Lower leg skin (tissue), 4 donors: ENCODE measurements at regions not wholly inside any gene's neighbourhood (a gene's known extent, or its start where the extent isn't known, plus 50 kb on each side); places are given as distances from the start of the nearest gene placed in this dataset.

Source experiments
- DNase-seq, 2 donors: peaks; one replicate each; pipeline ENCODE4 v3.0.0-alpha.2; 2019; ENCODE audit warnings: low spot score in 2 of 2
- H3K4me3 ChIP-seq: fragments of 200-600 bp; sonication (generic); 2 replicates; pipeline ENCODE4 v1.5.1; 2017; ENCODE audit warnings: mild to moderate bottlenecking, low read depth; ENCODE audit not compliant: poor library complexity, severe bottlenecking
- CTCF ChIP-seq, 3 donors: fragments of 450-650 bp; IDR thresholded peaks; one replicate each; pipeline ENCODE4 v1.5.1; 2016; ENCODE audit warnings: antibody characterized with exemption in 3 of 3, mild to moderate bottlenecking in 3 of 3, moderate library complexity in 2 of 3
- POLR2A ChIP-seq, 2 donors: fragments of 450-650 bp; IDR thresholded peaks; one replicate each; pipeline ENCODE4 v1.6.1; 2016 to 2017; ENCODE audit warnings: antibody characterized with exemption in 2 of 2, mild to moderate bottlenecking in 1 of 2, moderate library complexity in 1 of 2
- whole genome bisulfite sequencing, 2 donors: methylation state at CpG; one replicate each; pipeline ENCODE4 v1.1.5; 2018; 5-methylcytosine and 5-hydroxymethylcytosine counted together
- intact Hi-C: fragments of 100-400 bp; cut with DNase I; formaldehyde crosslinking; loops from one replicate; pipeline ENCODE4 v1.15.0; 2023; ENCODE audit warnings: low total_unique reads

DNA sequence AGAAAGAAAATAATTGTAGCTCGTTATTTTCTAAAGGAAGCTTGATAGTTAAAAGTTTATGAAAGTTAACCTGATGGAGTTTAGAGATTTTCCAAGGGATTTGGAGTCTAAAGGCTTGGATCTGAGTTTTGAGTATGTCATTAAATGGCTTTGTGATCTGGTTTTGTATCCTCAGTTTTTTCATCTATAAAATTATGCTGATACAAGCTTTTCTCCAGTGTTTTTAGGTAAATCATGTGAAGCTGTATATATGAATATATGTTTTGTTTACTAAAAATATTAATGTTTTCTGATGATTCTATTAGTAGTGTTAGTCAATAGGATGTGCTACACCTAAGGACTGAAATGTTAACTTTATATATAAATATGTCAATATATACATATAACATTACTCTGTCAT is 727.8 kb downstream of the CDH11 start:
- no peak for TF ChIP-seq CTCF (IDR thresholded peaks at IDR 0.05)
- TF ChIP-seq POLR2A (IDR thresholded peaks at IDR 0.05) = no peak
- no peak for DNase-seq
- no peak overlapping the region for H3K4me3 ChIP-seq
- WGBS, 2 donors = 77 to 87% methylated on average over 1 of the region's 1 CpG
- intact Hi-C loops = no loop called here

DNA sequence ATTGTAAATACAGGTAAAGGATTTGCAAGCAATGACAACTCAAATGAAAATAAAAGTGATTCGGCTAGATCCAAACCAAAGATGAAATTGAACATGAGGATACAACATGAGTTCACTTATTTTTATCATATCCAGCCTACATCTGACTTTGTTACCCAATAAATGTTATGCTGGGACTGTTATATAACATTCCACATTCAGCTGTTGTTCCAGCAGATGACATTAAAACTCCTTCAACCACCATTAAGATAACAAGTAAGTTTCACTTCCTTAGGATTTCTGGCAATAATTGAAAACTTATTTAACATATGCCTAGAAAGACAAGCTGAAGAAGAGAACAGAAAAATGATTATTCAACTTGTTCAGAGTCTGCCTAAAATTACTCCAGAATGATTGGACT is 729.4 kb downstream of the CDH11 start:
- no peak for TF ChIP-seq POLR2A (IDR thresholded peaks at IDR 0.05)
- no peak for TF ChIP-seq CTCF (IDR thresholded peaks at IDR 0.05)
- no peak for DNase-seq
- WGBS, 2 donors = 65 to 74% methylated on average over 1 of the region's 1 CpG
- intact Hi-C loops = no loop called here
- no peak overlapping the region for H3K4me3 ChIP-seq

- TF ChIP-seq POLR2A (IDR thresholded peaks at IDR 0.05) = no peak
- TF ChIP-seq CTCF (IDR thresholded peaks at IDR 0.05) = no peak
- H3K4me3 ChIP-seq = no peak overlapping the region
- intact Hi-C loops = no loop called here
- no peak for DNase-seq
- WGBS, 2 donors = 69 to 74% methylated on average over 4 of the region's 4 CpGs
Measured at GRCh38 chr16:64391063-64391600, 730.7 kb downstream of the CDH11 start.

GRCh38 chr16:64390102-64390501 is 731.8 kb downstream of the CDH11 start:
- DNase-seq = no peak
- TF ChIP-seq POLR2A (IDR thresholded peaks at IDR 0.05) (no peak), CTCF (IDR thresholded peaks at IDR 0.05) (no peak)
- intact Hi-C loops = no loop called here
- 29 to 35% methylated on average over 4 of the region's 4 CpGs for WGBS, 2 donors
- H3K4me3 ChIP-seq = no peak overlapping the region

GRCh38 chr16:64384636-64385035 is 737.2 kb downstream of the CDH11 start:
- TF ChIP-seq POLR2A (IDR thresholded peaks at IDR 0.05) = no peak
- no peak overlapping the region for H3K4me3 ChIP-seq
- WGBS, 2 donors = 46 to 48% methylated on average over 4 of the region's 4 CpGs
- intact Hi-C loops = no loop called here
- DNase-seq = no peak

- 90 to 91% methylated on average over 4 of the region's 4 CpGs for WGBS, 2 donors
- no peak overlapping the region for H3K4me3 ChIP-seq
- no peak for TF ChIP-seq POLR2A (IDR thresholded peaks at IDR 0.05)
- TF ChIP-seq CTCF (IDR thresholded peaks at IDR 0.05) = no peak
- DNase-seq = no peak
- intact Hi-C loops = no loop called here
Measured at GRCh38 chr16:64381979-64382378, 739.9 kb downstream of the CDH11 start.
